ENCODE measurements at regions not wholly inside any gene's neighbourhood (a gene's known extent, or its start where the extent isn't known, plus 50 kb on each side); places are given as distances from the start of the nearest gene placed in this dataset.

DNA sequence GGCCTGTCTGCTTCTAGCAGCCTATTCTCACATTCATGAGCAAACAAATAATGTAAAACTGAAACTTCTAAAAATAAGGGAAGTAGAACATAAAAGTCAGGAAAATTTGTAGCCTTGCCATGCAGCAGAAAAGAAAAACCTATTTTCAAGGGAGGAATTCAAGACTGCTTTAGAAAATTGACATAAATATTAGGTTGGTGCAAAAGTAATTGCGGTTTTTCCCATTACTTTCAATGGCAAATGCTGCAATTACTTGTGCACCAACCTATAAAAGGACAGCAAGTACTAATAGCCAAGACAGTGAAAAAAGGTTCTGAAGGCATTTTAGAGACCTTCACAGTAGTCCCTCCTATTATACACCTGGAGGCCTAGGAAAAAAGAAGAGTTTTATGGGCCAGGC is 457.8 kb downstream of the KLHL4 start:
- TF ChIP-seq, protein P1, sequence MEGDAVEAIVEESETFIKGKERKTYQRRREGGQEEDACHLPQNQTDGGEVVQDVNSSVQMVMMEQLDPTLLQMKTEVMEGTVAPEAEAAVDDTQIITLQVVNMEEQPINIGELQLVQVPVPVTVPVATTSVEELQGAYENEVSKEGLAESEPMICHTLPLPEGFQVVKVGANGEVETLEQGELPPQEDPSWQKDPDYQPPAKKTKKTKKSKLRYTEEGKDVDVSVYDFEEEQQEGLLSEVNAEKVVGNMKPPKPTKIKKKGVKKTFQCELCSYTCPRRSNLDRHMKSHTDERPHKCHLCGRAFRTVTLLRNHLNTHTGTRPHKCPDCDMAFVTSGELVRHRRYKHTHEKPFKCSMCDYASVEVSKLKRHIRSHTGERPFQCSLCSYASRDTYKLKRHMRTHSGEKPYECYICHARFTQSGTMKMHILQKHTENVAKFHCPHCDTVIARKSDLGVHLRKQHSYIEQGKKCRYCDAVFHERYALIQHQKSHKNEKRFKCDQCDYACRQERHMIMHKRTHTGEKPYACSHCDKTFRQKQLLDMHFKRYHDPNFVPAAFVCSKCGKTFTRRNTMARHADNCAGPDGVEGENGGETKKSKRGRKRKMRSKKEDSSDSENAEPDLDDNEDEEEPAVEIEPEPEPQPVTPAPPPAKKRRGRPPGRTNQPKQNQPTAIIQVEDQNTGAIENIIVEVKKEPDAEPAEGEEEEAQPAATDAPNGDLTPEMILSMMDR (conservative IDR thresholded peaks at IDR 0.05; ENCODE audit: low read depth in 2 of 2), result no peak
- TF ChIP-seq EZH2phosphoT487 (IDR thresholded peaks at IDR 0.05; ENCODE audit: unreplicated experiment) (no peak), STAT1 (IDR thresholded peaks at IDR 0.05; ENCODE audit: unreplicated experiment) (no peak), EZH2 (IDR thresholded peaks at IDR 0.05; ENCODE audit: low read depth, unreplicated experiment) (no peak), POLR2AphosphoS5 (IDR thresholded peaks at IDR 0.05; ENCODE audit: low read depth) (no peak), CREB1 (CRISPR knock-in tag; IDR thresholded peaks at IDR 0.05; ENCODE audit: low read depth) (no peak), NANOG (IDR thresholded peaks at IDR 0.05; ENCODE audit: borderline replicate concordance) (no peak)
- TF ChIP-seq, protein P2, sequence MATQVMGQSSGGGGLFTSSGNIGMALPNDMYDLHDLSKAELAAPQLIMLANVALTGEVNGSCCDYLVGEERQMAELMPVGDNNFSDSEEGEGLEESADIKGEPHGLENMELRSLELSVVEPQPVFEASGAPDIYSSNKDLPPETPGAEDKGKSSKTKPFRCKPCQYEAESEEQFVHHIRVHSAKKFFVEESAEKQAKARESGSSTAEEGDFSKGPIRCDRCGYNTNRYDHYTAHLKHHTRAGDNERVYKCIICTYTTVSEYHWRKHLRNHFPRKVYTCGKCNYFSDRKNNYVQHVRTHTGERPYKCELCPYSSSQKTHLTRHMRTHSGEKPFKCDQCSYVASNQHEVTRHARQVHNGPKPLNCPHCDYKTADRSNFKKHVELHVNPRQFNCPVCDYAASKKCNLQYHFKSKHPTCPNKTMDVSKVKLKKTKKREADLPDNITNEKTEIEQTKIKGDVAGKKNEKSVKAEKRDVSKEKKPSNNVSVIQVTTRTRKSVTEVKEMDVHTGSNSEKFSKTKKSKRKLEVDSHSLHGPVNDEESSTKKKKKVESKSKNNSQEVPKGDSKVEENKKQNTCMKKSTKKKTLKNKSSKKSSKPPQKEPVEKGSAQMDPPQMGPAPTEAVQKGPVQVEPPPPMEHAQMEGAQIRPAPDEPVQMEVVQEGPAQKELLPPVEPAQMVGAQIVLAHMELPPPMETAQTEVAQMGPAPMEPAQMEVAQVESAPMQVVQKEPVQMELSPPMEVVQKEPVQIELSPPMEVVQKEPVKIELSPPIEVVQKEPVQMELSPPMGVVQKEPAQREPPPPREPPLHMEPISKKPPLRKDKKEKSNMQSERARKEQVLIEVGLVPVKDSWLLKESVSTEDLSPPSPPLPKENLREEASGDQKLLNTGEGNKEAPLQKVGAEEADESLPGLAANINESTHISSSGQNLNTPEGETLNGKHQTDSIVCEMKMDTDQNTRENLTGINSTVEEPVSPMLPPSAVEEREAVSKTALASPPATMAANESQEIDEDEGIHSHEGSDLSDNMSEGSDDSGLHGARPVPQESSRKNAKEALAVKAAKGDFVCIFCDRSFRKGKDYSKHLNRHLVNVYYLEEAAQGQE (IDR thresholded peaks at IDR 0.05; ENCODE audit: unreplicated experiment), result no peak
- TF ChIP-seq, protein P3, sequence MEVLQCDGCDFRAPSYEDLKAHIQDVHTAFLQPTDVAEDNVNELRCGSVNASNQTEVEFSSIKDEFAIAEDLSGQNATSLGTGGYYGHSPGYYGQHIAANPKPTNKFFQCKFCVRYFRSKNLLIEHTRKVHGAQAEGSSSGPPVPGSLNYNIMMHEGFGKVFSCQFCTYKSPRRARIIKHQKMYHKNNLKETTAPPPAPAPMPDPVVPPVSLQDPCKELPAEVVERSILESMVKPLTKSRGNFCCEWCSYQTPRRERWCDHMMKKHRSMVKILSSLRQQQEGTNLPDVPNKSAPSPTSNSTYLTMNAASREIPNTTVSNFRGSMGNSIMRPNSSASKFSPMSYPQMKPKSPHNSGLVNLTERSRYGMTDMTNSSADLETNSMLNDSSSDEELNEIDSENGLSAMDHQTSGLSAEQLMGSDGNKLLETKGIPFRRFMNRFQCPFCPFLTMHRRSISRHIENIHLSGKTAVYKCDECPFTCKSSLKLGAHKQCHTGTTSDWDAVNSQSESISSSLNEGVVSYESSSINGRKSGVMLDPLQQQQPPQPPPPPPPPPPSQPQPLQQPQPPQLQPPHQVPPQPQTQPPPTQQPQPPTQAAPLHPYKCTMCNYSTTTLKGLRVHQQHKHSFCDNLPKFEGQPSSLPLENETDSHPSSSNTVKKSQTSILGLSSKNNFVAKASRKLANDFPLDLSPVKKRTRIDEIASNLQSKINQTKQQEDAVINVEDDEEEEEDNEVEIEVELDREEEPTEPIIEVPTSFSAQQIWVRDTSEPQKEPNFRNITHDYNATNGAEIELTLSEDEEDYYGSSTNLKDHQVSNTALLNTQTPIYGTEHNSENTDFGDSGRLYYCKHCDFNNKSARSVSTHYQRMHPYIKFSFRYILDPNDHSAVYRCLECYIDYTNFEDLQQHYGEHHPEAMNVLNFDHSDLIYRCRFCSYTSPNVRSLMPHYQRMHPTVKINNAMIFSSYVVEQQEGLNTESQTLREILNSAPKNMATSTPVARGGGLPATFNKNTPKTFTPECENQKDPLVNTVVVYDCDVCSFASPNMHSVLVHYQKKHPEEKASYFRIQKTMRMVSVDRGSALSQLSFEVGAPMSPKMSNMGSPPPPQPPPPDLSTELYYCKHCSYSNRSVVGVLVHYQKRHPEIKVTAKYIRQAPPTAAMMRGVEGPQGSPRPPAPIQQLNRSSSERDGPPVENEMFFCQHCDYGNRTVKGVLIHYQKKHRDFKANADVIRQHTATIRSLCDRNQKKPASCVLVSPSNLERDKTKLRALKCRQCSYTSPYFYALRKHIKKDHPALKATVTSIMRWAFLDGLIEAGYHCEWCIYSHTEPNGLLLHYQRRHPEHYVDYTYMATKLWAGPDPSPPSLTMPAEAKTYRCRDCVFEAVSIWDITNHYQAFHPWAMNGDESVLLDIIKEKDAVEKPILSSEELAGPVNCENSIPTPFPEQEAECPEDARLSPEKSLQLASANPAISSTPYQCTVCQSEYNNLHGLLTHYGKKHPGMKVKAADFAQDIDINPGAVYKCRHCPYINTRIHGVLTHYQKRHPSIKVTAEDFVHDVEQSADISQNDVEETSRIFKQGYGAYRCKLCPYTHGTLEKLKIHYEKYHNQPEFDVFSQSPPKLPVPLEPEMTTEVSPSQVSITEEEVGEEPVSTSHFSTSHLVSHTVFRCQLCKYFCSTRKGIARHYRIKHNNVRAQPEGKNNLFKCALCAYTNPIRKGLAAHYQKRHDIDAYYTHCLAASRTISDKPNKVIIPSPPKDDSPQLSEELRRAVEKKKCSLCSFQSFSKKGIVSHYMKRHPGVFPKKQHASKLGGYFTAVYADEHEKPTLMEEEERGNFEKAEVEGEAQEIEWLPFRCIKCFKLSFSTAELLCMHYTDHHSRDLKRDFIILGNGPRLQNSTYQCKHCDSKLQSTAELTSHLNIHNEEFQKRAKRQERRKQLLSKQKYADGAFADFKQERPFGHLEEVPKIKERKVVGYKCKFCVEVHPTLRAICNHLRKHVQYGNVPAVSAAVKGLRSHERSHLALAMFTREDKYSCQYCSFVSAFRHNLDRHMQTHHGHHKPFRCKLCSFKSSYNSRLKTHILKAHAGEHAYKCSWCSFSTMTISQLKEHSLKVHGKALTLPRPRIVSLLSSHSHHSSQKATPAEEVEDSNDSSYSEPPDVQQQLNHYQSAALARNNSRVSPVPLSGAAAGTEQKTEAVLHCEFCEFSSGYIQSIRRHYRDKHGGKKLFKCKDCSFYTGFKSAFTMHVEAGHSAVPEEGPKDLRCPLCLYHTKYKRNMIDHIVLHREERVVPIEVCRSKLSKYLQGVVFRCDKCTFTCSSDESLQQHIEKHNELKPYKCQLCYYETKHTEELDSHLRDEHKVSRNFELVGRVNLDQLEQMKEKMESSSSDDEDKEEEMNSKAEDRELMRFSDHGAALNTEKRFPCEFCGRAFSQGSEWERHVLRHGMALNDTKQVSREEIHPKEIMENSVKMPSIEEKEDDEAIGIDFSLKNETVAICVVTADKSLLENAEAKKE (CRISPR knock-in tag; IDR thresholded peaks at IDR 0.05), result no peak

All from GM23338 (cell line).